SKM-1 (cell line): ENCODE measurements at regions not wholly inside any gene's neighbourhood (a gene's known extent, or its start where the extent isn't known, plus 50 kb on each side); places are given as distances from the start of the nearest gene placed in this dataset.

ENCODE experiments used
- DNase-seq: peaks from one replicate; lab custom pipeline; 2025; ENCODE audit not compliant: unreplicated experiment; lab: John Stamatoyannopoulos, UW

GRCh38 chr17:13735861-13736260 is 134.1 kb upstream of the HS3ST3A1 start:
- DNase-seq: no peak

GRCh38 chr17:13736916-13737315 is 135.2 kb upstream of the HS3ST3A1 start:
- no peak for DNase-seq

- no peak for DNase-seq
These were observed 139.0 kb upstream of the HS3ST3A1 start for GRCh38 chr17:13740686-13741085.

- DNase-seq: no peak
These were observed 140.0 kb upstream of the HS3ST3A1 start for GRCh38 chr17:13741744-13742143.

- no peak for DNase-seq
These were observed 142.2 kb upstream of the HS3ST3A1 start for GRCh38 chr17:13743906-13744305.

DNA sequence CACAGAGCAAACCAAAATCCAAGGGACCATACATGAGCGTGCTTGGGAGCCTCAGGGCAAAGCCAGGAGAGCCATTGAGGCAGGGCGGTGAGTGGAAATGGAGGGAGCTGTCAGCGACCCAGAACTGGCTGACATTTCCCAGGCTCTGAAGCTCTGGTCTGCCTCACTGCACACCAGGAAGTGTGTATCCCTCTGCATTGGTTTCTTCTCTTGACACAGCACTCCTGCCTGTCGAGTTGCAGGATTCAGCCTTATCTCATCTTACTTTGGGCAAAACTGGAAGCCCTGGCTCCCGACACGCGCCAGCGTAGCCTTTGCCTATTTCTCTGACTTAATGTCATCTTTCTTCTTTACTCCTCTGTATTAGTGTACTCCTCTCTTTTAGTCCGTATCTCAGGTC is 144.7 kb upstream of the HS3ST3A1 start:
- DNase-seq: no peak

DNA sequence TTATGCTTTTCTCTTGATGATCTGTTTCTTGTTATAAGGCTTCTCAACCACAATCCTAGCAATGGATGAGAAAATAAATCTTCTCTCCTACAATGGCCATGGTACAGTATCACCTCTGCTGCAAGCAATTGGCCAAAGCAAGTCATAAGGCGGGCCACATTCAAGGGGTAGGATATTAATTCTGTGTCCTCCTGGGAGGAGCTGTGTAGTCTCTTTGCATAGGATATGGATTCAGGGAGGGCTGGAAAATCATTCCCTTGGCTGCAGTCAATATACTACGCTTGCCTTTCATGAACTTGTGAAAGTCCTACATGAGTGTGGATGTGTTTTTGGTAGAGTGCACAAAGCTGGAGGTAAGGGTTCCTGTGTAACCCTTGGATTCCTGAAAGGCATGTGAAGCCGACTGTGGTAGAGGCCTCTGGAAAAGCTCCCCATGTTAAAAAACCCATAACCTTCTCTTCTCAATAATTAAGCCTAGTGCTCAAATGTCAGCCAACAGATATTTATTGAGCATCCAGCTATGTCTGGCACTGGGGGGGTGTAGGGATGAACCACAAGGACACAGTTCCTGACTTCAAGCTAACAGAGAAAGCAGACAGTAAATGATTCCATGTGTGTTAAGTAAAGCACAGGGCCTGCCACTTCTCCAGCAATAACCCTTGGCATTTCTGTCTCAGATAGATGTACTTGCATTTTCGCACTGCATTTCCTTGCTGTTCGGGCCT is 147.6 kb upstream of the HS3ST3A1 start:
- DNase-seq: no peak

DNA sequence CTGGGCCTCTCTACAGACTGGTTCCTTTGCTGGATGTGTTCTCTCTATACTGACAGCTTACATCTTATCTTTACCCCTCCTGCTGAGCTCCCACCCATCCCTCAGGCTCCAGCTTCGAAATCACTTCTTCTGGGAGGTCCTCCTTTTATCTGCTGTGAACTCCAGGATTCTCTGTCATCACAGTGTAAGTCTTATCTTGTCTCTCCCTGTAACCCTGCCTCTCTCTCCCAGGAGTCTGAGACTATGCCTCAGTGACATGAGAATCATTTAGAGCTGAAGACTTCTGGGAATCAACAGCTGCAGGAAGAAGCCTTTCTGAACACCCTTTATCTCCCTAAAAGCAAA is 148.1 kb upstream of the HS3ST3A1 start:
- DNase-seq: no peak

- DNase-seq: no peak
These were observed 149.4 kb upstream of the HS3ST3A1 start for GRCh38 chr17:13750816-13751793.

GRCh38 chr17:13753154-13753553 is 151.4 kb upstream of the HS3ST3A1 start:
- DNase-seq: no peak

GRCh38 chr17:13753771-13754170 is 152.0 kb upstream of the HS3ST3A1 start:
- DNase-seq: no peak

- DNase-seq: no peak
These were observed 154.1 kb upstream of the HS3ST3A1 start for GRCh38 chr17:13755851-13756250.

DNA sequence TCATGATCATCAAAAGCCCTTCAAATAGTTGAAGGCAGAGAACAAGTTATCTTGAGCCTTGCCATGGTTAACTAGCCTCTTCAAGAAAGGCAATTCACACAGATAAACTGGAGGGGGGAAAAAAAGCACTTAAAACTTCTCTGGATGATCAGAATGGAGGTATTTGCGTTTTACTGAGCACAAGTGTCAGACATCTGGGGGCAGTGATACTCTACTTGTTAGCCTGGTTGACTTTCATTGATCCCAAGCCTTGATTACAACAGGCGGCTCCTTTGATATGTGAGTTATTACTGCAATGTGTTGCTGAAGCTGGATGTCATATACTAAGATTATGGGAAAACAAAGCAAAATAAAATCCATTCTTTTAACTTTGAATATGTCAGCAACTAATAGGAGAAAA is 155.0 kb upstream of the HS3ST3A1 start:
- no peak for DNase-seq

DNA sequence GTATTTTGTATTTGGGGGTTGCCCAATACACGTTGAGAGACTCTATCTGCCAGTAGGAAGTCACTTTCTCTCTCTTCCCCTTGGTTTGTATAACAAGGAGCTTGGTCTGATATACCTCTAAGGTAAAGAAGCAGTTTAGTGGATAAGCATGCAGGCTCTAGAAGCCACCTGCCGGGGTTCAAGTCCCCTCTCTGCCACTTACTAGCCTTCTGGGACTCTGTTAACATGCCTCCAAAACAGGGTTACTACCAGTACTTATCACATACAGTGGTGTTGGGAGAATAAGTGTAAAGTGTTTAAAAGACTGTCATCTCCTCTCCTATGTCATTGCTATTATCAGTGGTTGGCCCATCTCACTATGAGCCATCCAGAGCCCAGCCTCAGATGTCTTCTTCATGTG is 156.1 kb upstream of the HS3ST3A1 start:
- no peak for DNase-seq

GRCh38 chr17:13759518-13760335 is 158.0 kb upstream of the HS3ST3A1 start:
- DNase-seq: no peak

DNA sequence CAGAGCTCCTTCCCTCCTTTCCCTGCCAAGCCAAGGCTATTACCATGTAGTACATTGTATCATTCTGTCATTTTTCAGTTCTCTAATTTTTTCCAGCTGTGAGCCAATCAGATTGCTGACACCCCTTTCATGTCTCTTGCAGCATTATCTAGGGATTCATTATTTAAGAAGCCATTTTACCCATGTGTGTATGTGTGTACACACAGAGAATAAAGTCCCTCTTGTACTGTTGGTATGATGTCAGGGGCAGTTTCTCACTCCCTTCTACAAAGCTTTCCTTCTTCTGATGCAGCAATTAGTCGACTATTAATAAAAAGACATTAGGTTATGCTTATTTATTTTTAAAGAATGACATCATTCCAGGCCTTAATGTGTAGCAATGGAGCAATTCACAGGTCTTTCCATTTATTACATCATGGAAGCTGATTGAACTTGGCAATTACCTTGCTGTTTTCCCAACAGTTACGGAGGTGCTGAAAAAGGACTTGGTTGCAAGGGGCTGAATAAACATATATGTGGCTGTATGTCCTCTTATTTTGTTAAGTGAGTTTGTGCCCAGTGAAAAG is 159.4 kb upstream of the HS3ST3A1 start:
- no peak for DNase-seq

DNA sequence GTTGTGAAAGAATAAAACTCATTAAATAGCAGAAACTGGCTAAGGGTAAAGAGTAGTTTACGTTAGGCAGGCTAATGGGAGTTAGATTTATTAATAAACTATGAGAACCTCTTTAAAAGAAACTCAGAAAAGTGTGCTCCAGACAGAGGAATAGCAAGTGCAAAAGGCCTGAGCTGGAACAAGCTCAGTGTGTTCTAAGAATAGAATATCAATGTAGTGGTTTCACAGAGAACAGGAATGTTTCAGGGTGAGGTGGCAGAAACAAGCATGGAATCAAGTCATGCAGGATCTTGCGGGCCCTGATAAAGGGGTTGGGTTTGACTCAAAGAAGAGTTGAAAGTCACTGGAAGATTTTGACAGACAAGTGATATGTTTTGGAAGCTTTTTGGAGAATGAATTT is 164.0 kb upstream of the HS3ST3A1 start:
- DNase-seq: no peak

DNA sequence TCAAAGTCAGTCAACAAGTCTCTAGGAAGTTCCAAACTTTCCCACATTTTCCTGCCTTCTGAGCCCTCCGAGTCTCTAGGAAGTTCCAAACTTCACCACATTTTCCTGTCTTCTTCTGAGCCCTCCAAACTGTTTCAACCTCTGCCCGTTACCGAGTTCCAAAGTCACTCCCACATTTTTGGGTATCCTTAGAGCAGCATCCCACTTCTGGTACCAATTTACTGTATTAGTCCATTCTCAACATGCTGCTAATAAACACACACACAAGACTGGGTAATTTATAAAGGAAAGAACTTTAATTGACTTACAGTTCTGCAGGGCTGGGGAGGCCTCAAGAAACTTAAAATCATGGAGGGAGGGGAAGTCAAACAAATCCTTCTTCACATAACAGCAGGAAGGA is 169.0 kb upstream of the HS3ST3A1 start:
- DNase-seq: no peak

GRCh38 chr17:13775450-13775849 is 173.7 kb upstream of the HS3ST3A1 start:
- no peak for DNase-seq

GRCh38 chr17:13776027-13776551 is 174.4 kb upstream of the HS3ST3A1 start:
- no peak for DNase-seq

- DNase-seq: no peak
These were observed 175.3 kb upstream of the HS3ST3A1 start for GRCh38 chr17:13777003-13777402.
